ENCODE measurements at regions not wholly inside any gene's neighbourhood (a gene's known extent, or its start where the extent isn't known, plus 50 kb on each side); places are given as distances from the start of the nearest gene placed in this dataset.
A peak's percentile ranks its signal among the peaks of the same experiment; 100 is the strongest.

GRCh38 chr12:92993259-92993658 lies 64.2 kb upstream of the EEA1 start:
- no peak for TF ChIP-seq CTCF (IDR thresholded peaks at IDR 0.05; ENCODE audit: low read depth, low read length)
- H3K4me3 ChIP-seq (ENCODE audit: low read depth, low read length) = no peak overlapping the region
- in situ Hi-C loops (cut with HindIII; ENCODE audit: low sequenced_read_pairs) = no loop called here
- no peak for DNase-seq (ENCODE audit: low read depth, low spot score)

GRCh38 chr12:92995258-92995903 lies 66.3 kb upstream of the EEA1 start:
- no peak for TF ChIP-seq CTCF (IDR thresholded peaks at IDR 0.05; ENCODE audit: low read depth, low read length)
- DNase-seq (ENCODE audit: low read depth, low spot score) = no peak

DNA sequence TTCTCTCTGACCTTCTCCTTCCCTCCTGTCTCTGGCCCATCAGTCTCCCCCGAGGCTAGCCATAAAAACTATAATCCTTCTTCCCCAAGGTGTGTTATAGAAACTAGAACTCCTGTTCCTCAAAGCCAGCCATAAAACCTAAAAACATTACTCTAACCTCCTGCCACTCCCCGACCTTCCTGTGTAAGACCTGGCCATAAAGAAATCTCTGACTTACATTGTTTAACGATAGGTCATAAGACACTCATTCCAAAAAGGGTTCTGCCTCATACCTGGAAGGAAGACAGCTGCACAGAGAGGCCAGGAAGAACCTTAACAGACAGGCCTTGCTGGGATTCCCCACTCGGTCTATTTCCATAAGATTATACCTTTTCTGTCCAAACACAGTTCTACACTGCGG lies 70.9 kb upstream of the EEA1 start:
- no peak for TF ChIP-seq CTCF (IDR thresholded peaks at IDR 0.05; ENCODE audit: low read depth, low read length)
- DNase-seq (ENCODE audit: low read depth, low spot score) = no peak
- H3K4me3 ChIP-seq (ENCODE audit: low read depth, low read length) = no peak overlapping the region
- in situ Hi-C loops (cut with HindIII; ENCODE audit: low sequenced_read_pairs) = no loop called here

More at GRCh38 chr12:92995258-92995903, 66.3 kb upstream of the EEA1 start:
- in situ Hi-C loops (cut with HindIII; ENCODE audit: low sequenced_read_pairs) = no loop called here
- no peak overlapping the region for H3K4me3 ChIP-seq (ENCODE audit: low read depth, low read length)

DNA sequence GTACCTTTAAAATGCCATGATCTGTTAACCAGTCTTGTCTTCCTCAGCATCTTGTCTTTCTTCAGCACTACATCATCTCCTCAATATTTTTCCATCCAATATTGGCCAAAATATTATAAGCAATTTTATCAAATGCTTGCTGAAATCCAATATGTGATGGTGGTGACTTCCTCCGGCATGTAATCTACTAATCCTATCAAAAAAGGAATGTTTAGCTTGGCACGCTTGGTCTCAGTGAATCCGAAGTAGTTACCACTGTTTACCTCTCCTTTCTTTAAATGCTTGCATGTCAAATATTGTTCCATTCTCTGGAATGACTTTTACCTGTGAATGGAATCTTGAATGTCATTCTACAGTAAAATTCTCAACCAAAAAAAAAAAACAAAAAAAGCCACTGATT lies 72.3 kb upstream of the EEA1 start:
- H3K4me3 ChIP-seq (ENCODE audit: low read depth, low read length) = no peak overlapping the region
- no peak for DNase-seq (ENCODE audit: low read depth, low spot score)
- TF ChIP-seq CTCF (IDR thresholded peaks at IDR 0.05; ENCODE audit: low read depth, low read length) = no peak
- in situ Hi-C loops (cut with HindIII; ENCODE audit: low sequenced_read_pairs) = no loop called here

DNA sequence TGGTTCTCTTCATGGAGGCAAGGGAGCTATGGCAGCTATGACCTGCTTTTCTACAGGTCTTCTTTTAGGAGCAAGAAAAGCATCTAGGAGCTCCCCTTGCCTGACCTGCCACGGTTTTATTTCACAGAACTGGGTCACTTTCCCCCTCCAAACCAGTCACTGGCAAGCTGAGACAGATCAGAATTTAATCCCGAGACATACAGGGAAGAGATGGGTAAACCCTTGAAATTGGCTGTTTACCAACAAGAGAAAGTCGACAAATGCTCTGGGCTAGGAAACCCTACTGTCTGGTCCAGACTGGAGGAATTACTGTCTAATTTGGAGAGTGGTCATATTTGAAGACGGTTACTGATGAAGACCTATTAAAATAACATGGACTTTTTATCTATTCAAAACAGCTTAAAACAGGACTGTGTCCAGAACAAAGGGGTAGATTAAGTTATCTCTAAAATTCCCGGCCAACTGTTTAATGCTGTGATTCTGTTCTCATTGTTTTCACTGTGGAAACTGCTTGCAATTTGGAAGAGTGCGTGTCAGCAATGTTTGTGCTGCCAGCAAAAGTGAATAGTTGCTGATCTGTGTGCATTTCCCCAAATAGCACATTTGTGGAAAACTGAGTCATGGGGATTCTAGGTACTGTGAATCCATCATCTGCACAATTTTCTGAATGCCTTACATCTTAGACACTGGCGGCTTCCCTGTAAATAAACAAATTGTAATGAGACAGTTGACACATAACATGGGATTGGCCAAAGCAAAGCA lies 73.4 kb upstream of the EEA1 start:
- H3K4me3 ChIP-seq (ENCODE audit: low read depth, low read length) = no peak overlapping the region
- TF ChIP-seq CTCF (IDR thresholded peaks at IDR 0.05; ENCODE audit: low read depth, low read length) = no peak
- in situ Hi-C loops (cut with HindIII; ENCODE audit: low sequenced_read_pairs) = no loop called here
- DNase-seq (ENCODE audit: low read depth, low spot score) = peak; percentile 79

GRCh38 chr12:93003531-93004239 lies 74.6 kb upstream of the EEA1 start:
- no peak overlapping the region for H3K4me3 ChIP-seq (ENCODE audit: low read depth, low read length)
- no peak for DNase-seq (ENCODE audit: low read depth, low spot score)
- TF ChIP-seq CTCF (IDR thresholded peaks at IDR 0.05; ENCODE audit: low read depth, low read length) = no peak
- in situ Hi-C loops (cut with HindIII; ENCODE audit: low sequenced_read_pairs) = no loop called here
